Aorta (tissue), 5 donors: ENCODE measurements at regions not wholly inside any gene's neighbourhood (a gene's known extent, or its start where the extent isn't known, plus 50 kb on each side); places are given as distances from the start of the nearest gene placed in this dataset.

ENCODE experiments used
- ATAC-seq: fragments of 200-7000 bp; cut with Tn5 transposase; one replicate; pipeline ENCODE4 v1.9.1; 2022; ENCODE audit warnings: moderate library complexity; ENCODE audit not compliant: low FRiP score
- DNase-seq, 2 donors: peaks; one replicate each; pipeline ENCODE4 v3.0.0-alpha.2; 2020
- H3K27ac ChIP-seq, 2 donors: one replicate each; pipeline ENCODE4 v1.5.1; 2013; ENCODE audit warnings: low read length in 2 of 2, mild to moderate bottlenecking in 2 of 2, moderate library complexity in 2 of 2, control low read depth in 1 of 2, inconsistent platforms in 1 of 2, low read depth in 1 of 2
- H3K27me3 ChIP-seq, 2 donors: one replicate each; pipeline ENCODE4 v1.6.1; 2013; ENCODE audit warnings: control low read depth in 1 of 2, low read length in 1 of 2, mild to moderate bottlenecking in 1 of 2, moderate library complexity in 1 of 2; ENCODE audit not compliant: insufficient read depth in 2 of 2, control insufficient read depth in 1 of 2
- H3K36me3 ChIP-seq, 2 donors: one replicate each; pipeline ENCODE4 v1.6.1; 2013; ENCODE audit warnings: control low read depth in 1 of 2, low read length in 1 of 2, mild to moderate bottlenecking in 1 of 2; ENCODE audit not compliant: insufficient read depth in 2 of 2, control insufficient read depth in 1 of 2
- H3K4me1 ChIP-seq, 2 donors: one replicate each; pipeline ENCODE4 v1.6.1; 2013; ENCODE audit warnings: low read length in 2 of 2, control low read depth in 1 of 2, mild to moderate bottlenecking in 1 of 2, moderate library complexity in 1 of 2; ENCODE audit not compliant: insufficient read depth in 2 of 2, control insufficient read depth in 1 of 2
- H3K4me3 ChIP-seq, 2 donors: one replicate each; pipeline ENCODE4 v1.5.1; 2013; ENCODE audit warnings: low read length in 2 of 2, control low read depth in 1 of 2, mild to moderate bottlenecking in 1 of 2
- H3K9me3 ChIP-seq: one replicate; pipeline ENCODE4 v1.6.1; 2013; ENCODE audit warnings: mild to moderate bottlenecking, low read length; ENCODE audit not compliant: control insufficient read depth
- WGBS, 2 donors: extraction: QIAGEN DNeasy Blood & Tissue Kit; methylation state at CpG; one replicate each; pipeline ENCODE4 v1.1.7; 2013; 5-methylcytosine and 5-hydroxymethylcytosine counted together
- intact Hi-C, 2 donors: fragments of 100-400 bp; cut with DNase I; formaldehyde crosslinking; loops; one replicate each; pipeline versions ENCODE4 v1.14.2 to v1.15.0; 2022
- donor health status: healthy with polysubstance abuse.
- donor health status: Bipolar disorder and iron deficiency.
- donor health status: DM: no; HTN: no; CAD: no.
- donor health status: DM: no; HTN: no; CAD: no.
- donor health status: DM: yes; HTN: yes; CAD: no.

DNA sequence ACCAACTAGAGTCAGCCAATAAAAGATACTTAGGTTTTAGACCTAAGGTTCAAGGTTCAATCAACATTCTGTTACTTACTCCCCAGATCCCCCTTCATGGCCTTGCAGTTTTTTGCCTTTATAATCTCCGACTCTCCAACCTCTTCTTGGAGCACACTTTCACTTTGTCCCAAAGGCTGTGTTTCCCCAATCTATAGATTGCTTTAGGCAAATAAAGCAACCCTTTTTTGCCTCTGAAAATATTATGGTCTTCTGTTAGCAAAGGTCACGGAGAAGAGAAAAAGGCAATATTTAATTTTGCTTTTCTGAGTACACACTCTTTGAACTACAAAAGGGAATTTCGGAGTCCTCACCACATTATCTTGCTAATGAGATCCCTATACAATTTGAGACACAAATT is 268.1 kb downstream of the PLOD2 start:
- DNase-seq = no peak
- Histone ChIP-seq H3K9me3 (no peaks in the 10 kb centered on the region), H3K4me1 (no peaks in the 10 kb centered on the region), H3K4me3 (no peak overlapping the region), H3K27me3 (no peaks in the 10 kb centered on the region), H3K36me3 (no peaks in the 10 kb centered on the region), H3K27ac (no peak overlapping the region)
- intact Hi-C loops = no loop called here
- ATAC-seq = no peak
- 93 to 94% methylated on average over 3 of the region's 3 CpGs for WGBS, 2 donors

DNA sequence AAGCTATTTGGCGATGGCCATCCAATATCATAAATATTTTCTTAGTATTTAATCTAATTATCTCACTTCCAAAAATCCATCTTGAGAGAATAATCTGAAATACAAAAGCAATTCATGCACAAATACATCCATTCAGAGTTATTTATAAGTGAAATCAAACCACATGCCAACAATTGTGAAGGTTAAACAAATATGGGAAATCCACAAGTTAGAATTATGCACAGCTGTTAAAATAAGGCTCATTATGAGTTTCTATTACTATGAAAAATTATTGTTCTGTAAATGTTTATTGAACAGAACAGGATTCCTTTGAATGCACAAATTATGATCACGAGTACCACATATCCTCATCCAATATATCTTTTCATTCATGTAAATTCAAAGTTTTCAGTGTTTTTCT is 267.7 kb downstream of the PLOD2 start:
- WGBS, 2 donors = 88% methylated on average over 2 of the region's 2 CpGs
- DNase-seq (no peak), ATAC-seq (no peak)
- intact Hi-C loops = no loop called here
- H3K9me3 ChIP-seq = no peaks in the 10 kb centered on the region
- no peaks in the 10 kb centered on the region for H3K4me1 ChIP-seq
- no peaks in the 10 kb centered on the region for H3K36me3 ChIP-seq
- no peak overlapping the region for H3K4me3 ChIP-seq
- H3K27ac ChIP-seq = no peak overlapping the region
- H3K27me3 ChIP-seq = no peaks in the 10 kb centered on the region

DNA sequence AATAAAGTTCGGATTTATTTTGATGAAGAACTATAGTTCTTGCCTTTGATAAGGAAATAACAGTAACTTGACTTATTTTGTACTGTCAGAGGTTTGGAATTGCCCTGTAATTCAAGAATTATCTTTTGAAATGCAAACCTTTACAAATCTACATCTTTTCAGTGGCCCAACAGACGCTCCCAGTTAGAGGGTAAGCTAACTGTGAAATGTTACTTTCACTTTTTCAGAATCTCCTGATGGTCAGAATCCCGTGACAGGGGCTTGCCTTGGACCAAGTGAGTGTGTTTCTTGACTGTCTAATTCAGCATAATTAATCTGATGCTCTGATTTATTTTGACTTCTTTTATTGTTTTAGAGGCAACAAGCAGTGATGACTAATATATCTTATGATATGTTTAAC is 262.5 kb downstream of the PLOD2 start:
- Histone ChIP-seq H3K27me3 (no peaks in the 10 kb centered on the region), H3K4me3 (peak overlapping the region in 1 of 2 donors; percentile 26), H3K27ac (no peak overlapping the region), H3K9me3 (no peaks in the 10 kb centered on the region), H3K36me3 (no peaks in the 10 kb centered on the region), H3K4me1 (no peaks in the 10 kb centered on the region)
- 49 to 52% methylated on average over 3 of the region's 3 CpGs for WGBS, 2 donors
- intact Hi-C loops = no loop called here
- ATAC-seq (no peak), DNase-seq (no peak)

DNA sequence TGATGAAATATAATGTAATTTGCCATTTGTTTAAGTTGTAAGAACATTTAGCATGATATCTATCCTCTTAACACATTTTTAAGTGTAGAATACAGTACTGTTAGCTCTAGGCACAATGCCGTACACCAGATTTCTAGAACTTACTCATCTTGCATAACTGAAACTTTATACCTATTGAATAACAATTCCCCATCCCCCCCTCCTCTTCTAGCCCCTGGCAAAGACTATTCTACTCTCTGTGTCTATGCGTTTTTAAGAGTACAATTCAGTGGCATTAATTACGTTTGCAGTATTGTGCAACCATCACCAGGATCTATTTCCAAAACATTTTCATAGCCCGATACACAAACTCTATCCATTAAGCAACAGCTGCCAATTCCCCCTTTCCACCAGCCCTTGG is 261.7 kb downstream of the PLOD2 start:
- no peak for ATAC-seq
- DNase-seq = no peak
- no peaks in the 10 kb centered on the region for H3K27me3 ChIP-seq
- no peaks in the 10 kb centered on the region for H3K9me3 ChIP-seq
- H3K36me3 ChIP-seq = no peaks in the 10 kb centered on the region
- no peak overlapping the region for H3K4me3 ChIP-seq
- no peaks in the 10 kb centered on the region for H3K4me1 ChIP-seq
- whole genome bisulfite sequencing, 2 donors = 79 to 80% methylated on average over 4 of the region's 4 CpGs
- no peak overlapping the region for H3K27ac ChIP-seq
- intact Hi-C loops = no loop called here

DNA sequence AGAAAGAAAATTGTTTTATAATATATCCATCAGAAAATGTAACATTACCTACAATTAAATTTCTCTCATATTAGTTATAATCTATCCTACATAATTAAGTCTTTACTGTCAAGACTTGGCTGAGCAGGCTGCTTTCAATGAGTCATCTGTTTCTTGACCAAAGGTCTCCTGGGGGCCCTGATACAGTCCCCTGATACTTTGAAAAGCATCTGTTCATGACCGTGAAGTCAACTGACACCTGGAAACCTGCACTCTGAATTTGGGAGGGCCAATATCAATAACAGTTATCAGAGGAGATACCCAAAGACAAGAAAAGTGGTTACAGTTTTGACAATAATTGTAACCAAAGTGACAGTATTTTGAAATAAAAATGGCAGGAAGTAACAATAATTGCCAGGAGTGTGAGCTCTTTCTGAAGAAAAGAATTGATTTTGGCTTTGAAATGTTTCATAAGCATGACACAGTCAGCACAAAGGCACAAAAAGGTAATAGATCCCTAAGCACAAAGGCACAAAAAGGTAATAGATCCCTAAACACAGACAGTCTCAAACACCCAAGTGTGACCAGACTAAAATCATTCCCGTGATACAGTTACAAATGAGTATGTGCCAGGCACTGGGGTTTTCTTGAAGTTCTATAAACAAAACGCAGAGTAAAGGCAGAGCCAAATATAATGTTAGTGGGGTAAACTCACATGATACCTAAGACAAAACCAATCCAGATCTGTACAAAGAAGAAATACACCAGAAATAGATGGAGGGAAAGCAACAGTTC is 260.7 kb downstream of the PLOD2 start:
- Histone ChIP-seq H3K4me3 (no peak overlapping the region), H3K4me1 (no peaks in the 10 kb centered on the region), H3K9me3 (no peaks in the 10 kb centered on the region), H3K27me3 (no peaks in the 10 kb centered on the region), H3K36me3 (no peaks in the 10 kb centered on the region), H3K27ac (no peak overlapping the region)
- 88 to 89% methylated on average over 3 of the region's 3 CpGs for WGBS, 2 donors
- DNase-seq (no peak), ATAC-seq (no peak)
- intact Hi-C loops = no loop called here

DNA sequence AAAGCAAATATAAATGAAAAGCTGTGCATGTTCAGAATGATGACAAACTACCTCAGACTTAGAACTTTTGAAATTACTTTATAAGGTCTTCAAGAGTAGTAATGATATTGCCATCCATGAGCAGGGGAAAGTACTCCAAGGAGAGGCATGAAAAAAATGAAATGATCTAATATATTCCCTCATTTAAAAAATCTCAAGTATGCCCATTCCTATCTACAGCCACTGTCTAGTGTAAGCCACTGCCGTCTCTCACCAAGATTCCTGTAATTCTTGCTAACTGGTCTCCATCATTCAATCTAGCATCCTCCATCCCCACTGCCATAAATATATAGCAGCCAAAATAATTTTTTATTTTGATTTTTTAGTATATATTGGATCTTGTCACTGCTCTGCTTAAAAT is 258.8 kb downstream of the PLOD2 start:
- H3K27me3 ChIP-seq = no peaks in the 10 kb centered on the region
- H3K27ac ChIP-seq = no peak overlapping the region
- DNase-seq = no peak
- intact Hi-C loops = no loop called here
- H3K36me3 ChIP-seq = no peaks in the 10 kb centered on the region
- ATAC-seq = no peak
- no peak overlapping the region for H3K4me3 ChIP-seq
- H3K9me3 ChIP-seq = no peaks in the 10 kb centered on the region
- no peaks in the 10 kb centered on the region for H3K4me1 ChIP-seq
- 5 to 14% methylated on average over 1 of the region's 1 CpG for WGBS, 2 donors

DNA sequence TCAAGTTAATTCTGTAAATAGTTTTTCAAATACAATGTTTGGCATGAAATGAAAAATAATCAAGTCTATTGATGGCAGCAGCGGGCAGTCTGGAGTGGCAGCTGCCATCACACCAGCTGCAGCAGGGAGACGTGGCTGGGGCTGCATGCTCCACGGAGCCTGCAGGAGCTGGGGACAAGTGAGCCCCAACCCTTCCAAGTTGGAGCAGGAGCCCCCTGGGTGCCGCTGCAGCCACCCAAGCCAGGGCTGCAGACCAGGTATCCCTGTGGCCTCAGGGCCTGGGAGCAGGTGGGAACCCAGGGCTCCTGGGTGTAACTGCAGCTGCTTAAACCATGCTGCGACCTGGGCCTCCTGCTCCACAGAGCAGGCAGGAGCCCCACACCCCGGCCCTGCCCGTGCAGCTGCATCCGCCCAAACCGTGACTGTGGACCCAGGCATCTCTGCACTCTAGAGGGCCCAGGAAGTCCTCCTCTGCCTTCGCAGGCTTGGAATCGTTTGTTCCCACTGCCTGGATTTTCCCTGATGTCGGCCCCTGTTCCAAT is 257.4 kb downstream of the PLOD2 start:
- intact Hi-C loops = no loop called here
- ATAC-seq (peak; percentile 53), DNase-seq (peak; percentile 40 to 55)
- Histone ChIP-seq H3K4me3 (no peak overlapping the region), H3K36me3 (no peaks in the 10 kb centered on the region), H3K27me3 (no peaks in the 10 kb centered on the region), H3K4me1 (no peaks in the 10 kb centered on the region), H3K9me3 (no peaks in the 10 kb centered on the region), H3K27ac (no peak overlapping the region)
- 96% methylated on average over 12 of the region's 12 CpGs for WGBS, 2 donors

DNA sequence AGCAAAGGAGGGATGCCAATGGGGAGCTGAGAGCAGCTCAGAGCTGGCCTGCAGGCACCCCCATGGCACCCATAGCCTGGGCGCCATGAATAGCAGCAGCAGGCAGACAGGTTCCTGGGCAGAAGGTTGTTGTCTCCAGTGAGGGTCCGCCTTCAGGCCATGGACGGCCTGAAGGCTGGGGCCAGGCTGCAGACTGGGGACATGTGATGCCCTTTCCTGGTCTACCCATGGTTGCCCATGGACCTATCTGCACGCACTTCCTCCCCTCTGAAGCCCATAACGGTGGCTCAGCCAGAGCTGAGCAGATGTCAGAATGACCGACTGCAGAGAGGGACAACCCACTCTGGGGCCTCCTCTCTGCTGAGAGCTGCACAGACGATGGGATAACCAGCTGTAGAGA is 256.8 kb downstream of the PLOD2 start:
- intact Hi-C loops = no loop called here
- Histone ChIP-seq H3K4me3 (no peak overlapping the region), H3K9me3 (no peaks in the 10 kb centered on the region), H3K4me1 (no peaks in the 10 kb centered on the region), H3K27ac (no peak overlapping the region), H3K27me3 (no peaks in the 10 kb centered on the region), H3K36me3 (no peaks in the 10 kb centered on the region)
- 97 to 99% methylated on average over 7 of the region's 7 CpGs for WGBS, 2 donors
- peak in 1 of 2 donors; percentile 57 for DNase-seq
- ATAC-seq = no peak

DNA sequence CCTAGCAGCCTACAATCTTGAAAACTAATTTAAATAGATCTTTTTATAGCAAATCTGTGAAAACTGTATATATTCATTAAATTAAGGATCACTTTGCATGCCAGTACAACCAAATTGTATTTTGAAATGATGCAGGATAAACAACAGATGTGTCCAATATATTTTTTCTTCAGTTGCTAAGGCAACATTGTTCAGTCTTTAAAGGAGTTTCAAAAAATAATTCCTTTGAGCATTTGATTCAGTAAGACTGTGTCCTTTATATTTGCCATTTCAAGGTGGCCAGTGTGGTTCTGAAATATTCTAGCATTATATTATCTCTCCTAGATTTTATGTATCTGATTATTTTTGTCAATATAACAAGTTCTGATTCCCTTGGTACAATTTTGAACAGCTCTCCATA is 254.7 kb downstream of the PLOD2 start:
- no peaks in the 10 kb centered on the region for H3K4me1 ChIP-seq
- no peak overlapping the region for H3K27ac ChIP-seq
- H3K27me3 ChIP-seq = no peaks in the 10 kb centered on the region
- intact Hi-C loops = no loop called here
- no peak overlapping the region for H3K4me3 ChIP-seq
- ATAC-seq (no peak), DNase-seq (no peak)
- no peaks in the 10 kb centered on the region for H3K36me3 ChIP-seq
- no peaks in the 10 kb centered on the region for H3K9me3 ChIP-seq
